COR-L47 (cell line): ENCODE measurements at regions not wholly inside any gene's neighbourhood (a gene's known extent, or its start where the extent isn't known, plus 50 kb on each side); places are given as distances from the start of the nearest gene placed in this dataset.

Experiments used
- DNase-seq: peaks from one replicate; lab custom pipeline; 2025; lab: John Stamatoyannopoulos, UW

DNA sequence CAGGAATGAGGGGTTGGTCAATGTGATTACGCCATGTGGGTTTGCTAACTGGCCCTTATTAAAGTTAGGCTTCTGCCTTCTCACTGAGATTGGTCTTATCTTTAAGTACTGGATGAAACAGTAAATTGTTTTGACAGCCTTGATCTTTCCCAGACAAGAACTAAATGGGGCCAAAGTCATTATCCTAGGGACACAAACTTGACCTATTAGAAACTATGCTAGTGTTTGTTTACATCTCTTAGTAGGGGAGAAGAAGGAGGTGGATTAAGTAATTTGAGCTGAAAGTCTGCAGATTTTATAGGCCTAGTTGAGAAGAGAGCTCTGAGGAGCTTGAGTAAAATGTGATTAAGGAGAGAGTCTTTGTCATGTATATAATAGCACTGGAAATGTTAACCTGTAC is 386.9 kb downstream of the HTR7 start:
- no peak for DNase-seq

- no peak for DNase-seq
These were observed 377.4 kb downstream of the HTR7 start for GRCh38 chr10:90480466-90480865.

DNA sequence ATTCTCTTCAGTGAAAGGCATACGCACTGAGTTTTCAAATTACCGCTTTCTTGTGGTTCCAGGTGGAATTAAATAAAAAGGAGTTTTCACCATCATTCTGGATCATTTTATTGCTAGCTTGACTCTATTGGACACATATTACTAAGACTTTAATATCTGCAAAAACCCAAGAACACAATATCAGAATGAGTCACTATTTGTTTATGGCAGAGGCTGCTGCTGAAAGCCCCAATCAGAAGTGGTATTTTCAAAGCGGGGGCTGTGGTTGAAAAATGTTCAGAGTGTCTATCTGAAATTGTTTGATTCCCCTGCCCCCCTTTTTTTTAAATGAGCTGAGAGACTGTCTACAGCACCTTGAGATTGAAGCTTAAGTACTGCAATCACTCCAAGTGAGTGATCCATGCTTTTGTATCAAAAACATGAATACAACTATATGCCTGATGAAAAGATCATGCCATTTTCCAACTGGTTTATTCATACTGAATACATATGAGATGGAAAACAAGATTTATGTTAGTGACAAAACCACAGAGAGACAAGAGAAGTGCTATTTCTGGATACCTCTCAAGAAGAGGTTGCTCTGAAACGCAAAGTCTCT is 376.4 kb downstream of the HTR7 start:
- no peak for DNase-seq

DNA sequence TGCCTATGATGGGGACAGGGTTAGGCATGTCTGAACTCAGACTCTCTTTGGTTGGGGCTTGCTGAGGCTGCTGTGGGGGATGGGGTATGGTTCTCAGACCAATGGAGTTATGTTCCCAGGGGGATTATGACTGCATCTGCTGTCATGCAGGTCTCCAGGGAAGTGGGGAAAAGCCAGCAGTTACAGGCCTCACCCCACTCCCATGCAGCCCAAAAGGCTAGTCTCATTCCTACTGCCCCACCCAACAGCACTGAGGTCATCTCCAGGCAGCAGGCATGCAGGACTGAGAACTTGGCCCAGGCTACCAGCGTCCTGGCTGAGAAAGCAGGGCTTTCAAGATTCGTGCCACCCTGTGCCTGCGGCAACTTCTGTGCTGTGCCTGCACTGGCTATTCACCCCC is 373.3 kb downstream of the HTR7 start:
- DNase-seq: no peak

GRCh38 chr10:90494183-90494582 is 363.7 kb downstream of the HTR7 start:
- DNase-seq: no peak

GRCh38 chr10:90504172-90504571 is 353.7 kb downstream of the HTR7 start:
- DNase-seq: no peak

DNA sequence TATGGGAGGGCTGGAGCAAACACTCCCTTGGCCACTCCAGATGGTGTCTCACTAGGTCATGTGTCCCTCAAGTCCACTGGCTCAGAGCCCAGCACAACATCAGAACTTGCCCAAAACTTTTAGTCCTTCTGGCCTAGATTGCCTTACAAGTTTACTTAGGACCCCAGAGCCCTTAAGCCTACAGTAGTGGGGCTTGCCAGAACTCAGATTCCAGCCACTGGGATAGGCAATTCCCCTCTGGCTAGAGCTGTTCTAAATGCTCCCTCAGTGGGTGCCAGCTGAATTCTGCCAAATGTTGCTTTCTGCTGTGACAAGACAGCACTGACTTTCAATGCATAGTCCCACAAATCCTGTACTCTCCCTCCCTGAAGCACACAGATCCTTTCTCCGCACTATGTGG is 331.1 kb downstream of the HTR7 start:
- no peak for DNase-seq

- no peak for DNase-seq
These were observed 327.3 kb downstream of the HTR7 start for GRCh38 chr10:90530521-90530920.

- no peak for DNase-seq
These were observed 300.5 kb downstream of the HTR7 start for GRCh38 chr10:90557385-90557784.

- no peak for DNase-seq
These were observed 297.5 kb downstream of the HTR7 start for GRCh38 chr10:90560331-90560730.

GRCh38 chr10:90561666-90562065 is 296.2 kb downstream of the HTR7 start:
- no peak for DNase-seq

- no peak for DNase-seq
These were observed 286.2 kb downstream of the HTR7 start for GRCh38 chr10:90571481-90572258.

- no peak for DNase-seq
These were observed 282.7 kb downstream of the HTR7 start for GRCh38 chr10:90575125-90575524.

DNA sequence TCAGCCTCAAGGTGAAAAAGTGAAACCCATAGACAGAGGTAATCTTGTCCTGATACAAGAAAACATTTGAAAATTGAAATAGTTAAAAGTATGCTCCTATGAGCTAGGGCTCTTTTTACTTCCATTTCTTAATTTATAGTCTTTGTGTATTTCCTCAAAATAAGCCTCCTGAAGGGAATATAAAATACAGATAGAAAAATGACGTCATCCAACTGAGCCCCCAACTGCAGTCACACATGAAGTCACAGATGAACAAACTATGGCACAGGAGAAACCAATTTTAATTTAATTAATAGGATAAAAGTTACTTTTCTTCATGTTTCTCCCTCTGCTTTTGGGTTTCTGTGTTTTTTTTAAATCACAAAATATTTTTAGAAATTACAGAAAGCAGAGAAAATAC is 280.3 kb downstream of the HTR7 start:
- no peak for DNase-seq

- DNase-seq: no peak
These were observed 278.1 kb downstream of the HTR7 start for GRCh38 chr10:90579602-90580242.

GRCh38 chr10:90583416-90583815 is 274.4 kb downstream of the HTR7 start:
- DNase-seq: no peak

GRCh38 chr10:90587081-90587491 is 270.8 kb downstream of the HTR7 start:
- DNase-seq: no peak

- no peak for DNase-seq
These were observed 270.3 kb downstream of the HTR7 start for GRCh38 chr10:90587561-90587960.

GRCh38 chr10:90588222-90588621 is 269.6 kb downstream of the HTR7 start:
- DNase-seq: no peak

GRCh38 chr10:90589825-90590224 is 268.0 kb downstream of the HTR7 start:
- no peak for DNase-seq

GRCh38 chr10:90591629-90592028 is 266.2 kb downstream of the HTR7 start:
- DNase-seq: no peak

DNA sequence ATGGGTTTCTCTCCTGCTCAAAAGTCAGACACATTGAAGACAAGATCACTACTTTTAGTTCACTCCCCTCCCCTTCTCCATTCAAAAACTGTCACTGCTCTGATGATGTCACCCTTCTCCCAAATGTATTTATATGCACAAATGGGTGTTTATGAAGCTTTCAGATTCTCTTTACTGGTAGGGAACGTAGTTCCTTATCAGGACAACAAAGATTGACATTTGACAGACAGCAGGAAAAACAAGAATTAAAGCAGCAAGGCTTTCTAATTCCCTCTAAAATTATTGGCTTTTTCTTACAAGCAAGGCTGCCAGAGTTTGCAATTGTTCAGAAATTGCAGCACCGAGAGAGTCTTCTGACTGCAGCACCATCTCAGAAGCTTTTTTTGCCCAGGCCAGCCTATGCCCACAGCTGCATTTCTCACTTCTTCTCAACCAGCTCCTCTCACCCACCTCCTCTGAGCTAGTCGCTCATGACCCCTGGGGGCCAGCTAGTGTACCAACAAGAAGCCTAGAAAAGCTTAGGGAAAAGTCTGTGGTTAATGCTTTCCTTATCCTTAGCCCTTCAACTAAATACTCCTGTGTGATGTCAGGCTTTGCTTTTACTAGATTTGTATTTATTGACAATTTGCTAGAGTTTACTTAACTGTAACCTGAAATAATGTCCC is 265.1 kb downstream of the HTR7 start:
- peak; percentile 23 for DNase-seq

- no peak for DNase-seq
These were observed 259.3 kb downstream of the HTR7 start for GRCh38 chr10:90598513-90598912.
